ENCODE measurements at regions not wholly inside any gene's neighbourhood (a gene's known extent, or its start where the extent isn't known, plus 50 kb on each side); places are given as distances from the start of the nearest gene placed in this dataset.
"Not testable (repeated sequence)": the region's sequence is repeated elsewhere in the genome, so short reads cannot be mapped to it uniquely, and the experiment has no call there.

- DNase-seq, result no peak
These were observed 1674.8 kb upstream of the TMEFF2 start for GRCh38 chr2:193869564-193869963.

DNA sequence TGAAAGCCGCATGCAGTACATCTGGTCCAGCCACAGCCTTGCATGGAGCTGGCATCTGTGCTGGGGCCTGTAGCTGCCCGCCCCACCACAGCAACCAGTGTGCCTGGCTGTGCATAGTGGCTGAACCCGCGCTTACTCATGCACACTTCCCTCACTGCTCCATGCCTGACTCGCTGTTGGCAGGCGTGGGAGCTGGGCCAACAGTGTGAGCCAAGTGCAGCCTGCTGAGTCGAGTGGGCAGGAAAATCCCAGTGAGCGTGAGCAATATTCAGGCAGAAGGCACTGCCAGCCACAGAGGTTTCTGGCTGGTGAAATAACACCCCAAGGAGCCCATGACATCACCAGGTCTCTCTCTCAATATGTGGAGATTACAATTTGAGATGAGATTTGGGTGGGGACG is 1674.1 kb upstream of the TMEFF2 start:
- no peak for DNase-seq

GRCh38 chr2:193868132-193868531 is 1673.4 kb upstream of the TMEFF2 start:
- DNase-seq, result no peak

- no peak for DNase-seq
These were observed 1672.7 kb upstream of the TMEFF2 start for GRCh38 chr2:193867454-193867853.

DNA sequence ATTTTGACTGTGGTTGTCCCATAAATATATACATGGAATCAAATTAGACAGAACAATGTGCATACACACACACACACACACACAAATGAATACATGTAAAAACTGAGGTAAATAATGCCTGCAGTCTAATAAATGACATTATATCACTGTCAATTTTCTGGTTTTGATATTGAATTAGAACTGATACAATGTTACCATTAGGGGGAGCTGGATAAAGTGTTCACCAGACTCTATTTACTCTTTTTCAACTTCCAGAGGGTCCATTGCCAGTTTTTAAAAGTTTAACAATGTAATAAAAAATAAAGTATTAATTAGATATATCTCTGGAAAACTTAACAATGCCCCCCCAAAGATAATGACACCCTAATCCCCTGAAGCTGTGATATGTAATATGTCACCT is 1666.8 kb upstream of the TMEFF2 start:
- no peak for DNase-seq

DNA sequence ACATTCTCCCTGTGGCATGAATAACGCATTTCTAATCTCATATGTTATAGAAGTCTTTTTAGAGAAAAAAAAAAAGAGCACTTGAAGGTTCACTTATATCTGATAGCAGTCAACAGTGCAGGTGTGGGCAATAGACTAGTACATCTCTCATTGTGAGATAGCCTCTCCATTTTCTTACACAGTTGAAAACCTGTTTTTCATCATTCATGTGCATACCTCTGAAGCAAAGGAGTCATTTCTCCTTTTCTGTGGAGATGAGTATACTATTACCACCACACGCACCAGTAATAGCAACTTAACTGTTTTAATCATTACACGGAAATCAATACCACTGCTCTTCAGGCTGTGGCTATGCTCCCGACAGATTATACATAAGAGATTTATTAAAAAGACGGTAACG is 1653.3 kb upstream of the TMEFF2 start:
- no peak for DNase-seq

GRCh38 chr2:193847130-193847529 is 1652.4 kb upstream of the TMEFF2 start:
- DNase-seq, result no peak

- no peak for DNase-seq
These were observed 1650.9 kb upstream of the TMEFF2 start for GRCh38 chr2:193845604-193846003.

- DNase-seq, result no peak
These were observed 1648.9 kb upstream of the TMEFF2 start for GRCh38 chr2:193843675-193844074.

- DNase-seq, result no peak
These were observed 1646.8 kb upstream of the TMEFF2 start for GRCh38 chr2:193841384-193842150.

DNA sequence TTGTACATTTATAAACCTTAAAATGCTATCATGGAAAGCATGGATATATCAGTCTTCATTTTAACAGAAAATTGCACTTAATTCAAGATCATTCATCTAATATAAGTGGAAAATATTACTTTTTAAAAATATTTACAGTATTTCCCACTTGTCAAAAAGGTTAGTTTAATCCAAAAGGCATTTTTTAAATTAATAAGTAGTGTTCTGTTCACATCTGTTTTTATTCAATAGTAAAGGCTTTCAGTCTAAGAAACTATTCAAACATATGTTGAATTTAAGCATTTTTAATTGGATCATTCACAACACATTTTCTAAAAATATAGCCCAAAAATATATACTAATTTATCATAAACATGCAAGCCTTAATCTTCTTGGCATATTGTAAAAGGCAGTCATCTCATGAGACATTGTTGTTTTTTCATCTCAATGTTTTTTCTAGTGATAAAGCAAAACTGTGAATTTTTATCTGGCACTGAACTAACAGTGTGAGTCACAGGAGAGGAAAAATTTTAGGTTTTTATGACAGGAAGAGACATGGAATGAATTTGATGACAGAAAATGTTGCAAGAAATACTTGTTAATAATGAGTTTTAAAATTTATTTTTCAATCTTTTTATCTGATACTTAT is 1642.5 kb upstream of the TMEFF2 start:
- DNase-seq, result no peak

DNA sequence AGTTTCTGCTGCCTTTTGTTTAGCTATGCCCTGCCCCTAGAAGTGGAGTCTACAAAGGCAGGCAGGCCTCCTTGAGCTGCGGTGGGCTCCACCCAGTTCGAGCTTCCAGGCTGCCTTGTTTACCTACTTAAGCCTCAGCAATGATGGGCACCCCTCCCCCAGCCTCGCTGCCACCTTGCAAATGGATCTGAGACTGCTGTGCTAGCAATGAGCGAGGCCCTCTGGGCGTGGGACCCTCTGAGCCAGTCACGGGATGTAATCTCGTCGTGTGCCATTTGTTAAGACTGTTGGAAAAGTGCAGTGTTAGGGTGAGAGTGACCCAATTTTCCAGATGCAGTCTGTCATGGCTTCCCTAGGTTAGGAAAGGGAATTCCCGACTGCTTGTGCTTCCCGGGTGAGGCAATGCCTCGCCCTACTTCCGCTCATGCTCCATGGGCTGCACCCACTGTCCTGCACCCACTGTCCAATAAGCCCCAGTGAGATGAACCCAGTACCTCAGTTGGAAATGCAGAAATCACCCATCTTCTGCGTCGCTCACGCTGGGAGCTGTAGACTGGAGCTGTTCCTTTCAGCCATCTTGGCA is 1641.8 kb upstream of the TMEFF2 start:
- not testable (repeated sequence) for DNase-seq

DNA sequence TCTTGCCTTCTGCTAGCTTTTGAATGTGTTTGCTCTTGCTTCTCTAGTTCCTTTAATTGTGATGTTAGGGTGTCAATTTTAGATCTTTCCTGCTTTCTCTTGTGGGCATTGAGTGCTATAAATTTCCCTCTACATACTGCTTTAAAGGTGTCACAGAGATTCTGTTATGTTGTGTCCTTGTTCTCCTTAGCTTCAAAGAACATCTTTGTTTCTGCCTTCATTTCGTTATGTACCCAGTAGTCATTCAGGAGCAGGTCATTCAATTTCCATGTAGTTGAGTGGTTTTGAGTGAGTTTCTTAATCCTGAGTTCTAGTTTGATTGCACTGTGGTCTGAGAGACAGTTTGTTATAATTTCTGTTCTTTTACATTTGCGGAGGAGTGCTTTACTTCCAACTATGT is 1639.2 kb upstream of the TMEFF2 start:
- not testable (repeated sequence) for DNase-seq

GRCh38 chr2:193824474-193824873 is 1629.7 kb upstream of the TMEFF2 start:
- DNase-seq, result no peak

DNA sequence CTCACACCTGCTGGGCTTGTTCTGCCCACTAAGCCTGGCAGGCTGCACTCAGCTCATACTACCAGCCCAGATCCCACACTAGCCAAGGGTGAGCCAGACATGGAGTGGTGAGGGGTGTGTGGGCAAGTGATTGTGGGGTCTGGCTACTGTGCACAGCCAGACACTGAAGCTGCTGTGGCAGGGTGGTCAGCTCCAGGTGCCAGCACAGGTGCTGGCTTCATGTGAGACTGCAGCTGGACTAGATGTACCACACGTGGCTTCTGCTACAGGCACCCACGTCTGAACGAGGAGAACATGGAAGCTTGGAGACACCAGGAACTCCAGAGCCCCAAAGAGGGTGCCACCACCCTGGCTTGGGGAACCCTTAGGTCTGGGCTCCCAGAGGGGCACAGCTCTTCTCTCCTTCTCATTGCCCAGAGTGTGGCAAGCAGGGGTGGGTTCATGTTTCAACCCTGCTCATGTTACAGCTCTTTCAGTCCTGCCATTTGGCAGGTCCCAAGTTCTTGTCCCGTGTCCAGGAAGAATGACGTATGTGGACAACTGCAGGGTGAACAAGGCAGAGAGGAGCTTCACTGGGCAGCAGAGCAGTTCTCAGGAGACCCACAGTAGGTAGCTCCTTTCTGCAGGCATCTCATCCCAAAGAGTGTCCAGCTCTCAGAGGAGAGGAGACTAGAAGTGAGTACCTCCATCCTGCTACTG is 1624.2 kb upstream of the TMEFF2 start:
- no peak for DNase-seq

- no peak for DNase-seq
These were observed 1621.3 kb upstream of the TMEFF2 start for GRCh38 chr2:193816008-193816407.

DNA sequence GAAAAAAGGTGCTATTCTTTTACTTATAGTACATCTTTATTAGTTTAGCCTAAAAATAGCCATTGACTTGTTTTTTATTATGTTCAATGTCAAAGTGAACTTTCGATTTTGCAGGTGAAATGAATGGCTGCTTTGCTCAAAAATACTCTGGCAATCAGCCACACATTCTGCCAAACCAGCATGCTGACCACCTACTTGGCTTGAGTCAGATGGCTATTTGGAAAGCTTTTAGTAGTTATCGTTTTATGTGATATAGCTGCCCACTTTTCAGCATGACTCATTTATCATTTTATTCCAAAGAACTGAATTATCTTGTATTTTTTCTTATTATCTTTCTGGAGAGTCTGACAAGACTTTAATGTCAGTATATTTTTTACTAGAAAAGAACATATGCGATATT is 1615.8 kb upstream of the TMEFF2 start:
- no peak for DNase-seq

DNA sequence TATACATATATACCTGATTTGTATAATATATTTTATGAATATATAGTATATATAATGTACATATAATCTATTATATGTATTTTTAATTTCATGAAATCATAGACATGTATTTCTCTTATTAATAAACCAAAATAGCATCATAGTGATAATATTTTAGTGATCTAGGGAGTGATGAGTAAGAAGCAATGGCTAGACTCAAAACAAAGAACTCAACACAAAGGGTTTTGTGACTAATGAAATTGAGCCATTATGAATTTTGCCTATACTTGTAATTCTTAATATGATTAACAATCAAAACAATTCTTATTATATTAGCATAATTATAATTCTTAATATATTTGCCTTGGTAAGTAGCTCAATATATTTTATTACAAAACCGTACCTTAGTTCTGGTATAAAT is 1614.1 kb upstream of the TMEFF2 start:
- no peak for DNase-seq

GRCh38 chr2:193806088-193806774 is 1611.5 kb upstream of the TMEFF2 start:
- no peak for DNase-seq

DNA sequence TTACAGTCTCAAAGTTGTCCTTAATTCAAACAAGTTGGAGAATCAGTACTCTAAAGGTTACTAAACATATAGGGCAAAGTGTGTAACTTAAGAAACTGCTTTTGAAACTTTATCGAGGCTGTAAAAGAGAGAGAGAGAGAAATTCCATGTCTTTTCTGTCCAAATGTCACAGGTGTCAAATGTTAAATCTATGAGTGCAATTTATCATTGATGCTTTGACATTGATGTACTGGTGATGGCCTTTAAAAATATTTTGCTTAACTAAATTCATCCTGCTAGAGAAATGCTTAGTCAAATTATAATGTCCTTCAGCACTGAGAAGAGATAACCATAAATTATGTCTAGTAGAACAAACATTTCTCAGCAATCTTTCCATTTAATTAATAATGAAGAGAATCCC is 1602.1 kb upstream of the TMEFF2 start:
- DNase-seq, result no peak

- no peak for DNase-seq
These were observed 1599.2 kb upstream of the TMEFF2 start for GRCh38 chr2:193793914-193794313.

DNA sequence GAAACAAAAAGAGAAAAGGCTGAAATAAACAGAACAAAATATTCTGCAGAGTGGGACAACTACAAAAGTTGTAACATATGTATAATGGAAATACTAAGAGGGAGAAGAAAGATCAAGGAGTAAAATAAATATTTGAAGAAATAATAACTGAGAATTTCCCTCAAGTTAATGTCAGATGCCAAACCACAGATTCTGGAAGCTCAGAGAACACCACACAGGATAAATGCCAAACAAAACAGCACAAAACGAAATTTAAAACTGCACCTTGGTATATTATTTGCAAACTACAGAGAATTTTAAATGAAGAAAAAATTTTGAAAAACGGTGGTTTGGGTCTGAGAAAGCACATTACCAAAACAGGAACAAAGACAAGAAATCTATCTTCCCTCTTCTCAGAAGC is 1588.9 kb upstream of the TMEFF2 start:
- DNase-seq, result no peak

DNA sequence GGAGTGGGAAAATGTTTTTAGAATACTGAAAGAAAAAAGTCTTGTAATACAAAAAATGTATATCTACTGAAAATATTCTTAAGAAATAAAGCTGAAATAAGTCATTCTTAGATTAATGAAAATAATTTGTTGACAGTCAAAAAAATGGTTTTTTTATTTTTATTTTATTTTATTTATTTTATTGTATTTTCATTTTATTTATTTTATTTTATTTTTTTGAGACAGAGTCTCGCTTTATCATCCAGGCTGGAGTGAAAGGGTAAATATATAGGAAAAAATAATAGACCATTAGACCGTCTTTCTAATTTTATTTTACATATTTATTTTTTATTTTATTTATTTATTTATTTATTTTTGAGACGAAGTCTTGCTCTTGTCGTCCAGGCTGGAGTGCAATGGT is 1583.6 kb upstream of the TMEFF2 start:
- DNase-seq, result no peak

Data from stimulated activated CD8-positive, alpha-beta memory T cell treated with anti-CD3 and anti-CD28 coated beads, Interleukin-4, amount 100 ng/mL, for 48 hours (primary cell).